Right lobe of liver (tissue), 6 donors: ENCODE measurements at regions not wholly inside any gene's neighbourhood (a gene's known extent, or its start where the extent isn't known, plus 50 kb on each side); places are given as distances from the start of the nearest gene placed in this dataset.
"Not testable (repeated sequence)": the region's sequence is repeated elsewhere in the genome, so short reads cannot be mapped to it uniquely, and the experiment has no call there.

Source experiments
- ATAC-seq, 4 donors: fragments of 200-7000 bp; cut with Tn5 transposase; one replicate each; pipeline ENCODE4 v1.9.1; 2020; ENCODE audit warnings: mild to moderate bottlenecking in 4 of 4, moderate library complexity in 4 of 4
- DNase-seq, 3 donors: peaks; one replicate each; pipeline ENCODE4 v3.0.0-alpha.2; 2020
- H3K27ac ChIP-seq, 3 donors: fragments of 200-600 bp; one replicate each; pipeline ENCODE4 v1.8.0; 2022
- H3K27me3 ChIP-seq, 2 donors: fragments of 200-600 bp; one replicate each; pipeline ENCODE4 v1.8.0; 2022
- H3K36me3 ChIP-seq, 4 donors: fragments of 200-600 bp; sonication (generic) in 1 of 4; one replicate each; pipeline versions ENCODE4 v1.5.1 to v1.8.0; 2017 to 2022; ENCODE audit warnings: control low read depth in 1 of 4
- H3K4me1 ChIP-seq, 4 donors: fragments of 200-600 bp; sonication (generic) in 1 of 4; one replicate each; pipeline versions ENCODE4 v1.5.1 to v1.8.0; 2017 to 2022; ENCODE audit warnings: control low read depth in 1 of 4
- H3K4me3 ChIP-seq, 3 donors: fragments of 200-600 bp; one replicate each; pipeline ENCODE4 v1.8.0; 2022
- H3K9me3 ChIP-seq, 4 donors: fragments of 200-600 bp; sonication (generic) in 1 of 4; one replicate each; pipeline versions ENCODE4 v1.5.1 to v1.8.0; 2017 to 2022; ENCODE audit warnings: control low read depth in 1 of 4
- POLR2A ChIP-seq: fragments of 450-650 bp; IDR thresholded peaks from one replicate; pipeline ENCODE4 v1.6.1; 2017; ENCODE audit warnings: antibody characterized with exemption, mild to moderate bottlenecking
- WGBS: methylation state at CpG from one replicate; pipeline ENCODE4 v1.1.6; 2018; ENCODE audit warnings: low coverage, low lambda C conversion rate; ENCODE audit not compliant: insufficient coverage; ENCODE audit errors: missing lambda C conversion rate; 5-methylcytosine and 5-hydroxymethylcytosine counted together
- intact Hi-C, 2 donors: fragments of 100-400 bp; cut with DNase I; formaldehyde crosslinking; loops; one replicate each; pipeline versions ENCODE4 v1.11.2 to v1.14.1; 2022
- TF ChIP-seq, protein P1 (sequence below), 4 donors: fragments of 200-600 bp in 3 of 4; fragments of 450-650 bp in 1 of 4; IDR thresholded peaks; one replicate each; pipeline versions ENCODE4 v1.5.1 to v1.8.0; 2016 to 2022; ENCODE audit warnings: antibody characterized with exemption in 4 of 4, mild to moderate bottlenecking in 2 of 4
- donor health status: DM: no; HTN: yes; CAD: no.
- donor health status: DM: no; HTN: no; CAD: no.
- donor health status: DM: no; HTN: no; CAD: no.
- donor health status: DM: no; HTN: yes; CAD: no.
- donor health status: DM: no; HTN: yes; CAD: no.

DNA sequence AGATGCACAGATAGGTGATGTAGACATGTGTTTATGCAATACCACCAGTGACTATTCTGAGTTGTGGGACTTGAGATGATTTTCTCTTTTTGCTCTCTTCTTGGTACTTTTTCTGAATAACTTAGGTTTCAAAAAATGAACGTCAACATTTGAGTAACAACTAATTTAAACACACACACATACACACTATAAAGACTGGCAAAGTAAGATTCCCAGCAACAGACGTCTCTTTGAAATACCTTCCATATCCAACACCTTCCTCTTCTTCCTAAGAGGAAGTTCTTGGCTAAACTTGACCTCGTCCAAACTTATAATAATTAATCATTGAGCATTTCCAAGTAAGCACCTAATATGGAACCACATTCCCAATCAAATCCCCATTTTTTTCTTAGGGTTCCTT is 81.6 kb upstream of the RGPD4 start:
- WGBS: 58% methylated on average over 3 of the region's 3 CpGs
- DNase-seq (no peak), ATAC-seq (no peak)
- Histone ChIP-seq H3K4me3 (no peak overlapping the region), H3K9me3 (no peaks in the 10 kb centered on the region), H3K27ac (no peak overlapping the region), H3K4me1 (no peaks in the 10 kb centered on the region), H3K27me3 (no peaks in the 10 kb centered on the region), H3K36me3 (no peaks in the 10 kb centered on the region)
- intact Hi-C loops: no loop called here
- TF ChIP-seq POLR2A: no peak
- TF ChIP-seq, protein P1, sequence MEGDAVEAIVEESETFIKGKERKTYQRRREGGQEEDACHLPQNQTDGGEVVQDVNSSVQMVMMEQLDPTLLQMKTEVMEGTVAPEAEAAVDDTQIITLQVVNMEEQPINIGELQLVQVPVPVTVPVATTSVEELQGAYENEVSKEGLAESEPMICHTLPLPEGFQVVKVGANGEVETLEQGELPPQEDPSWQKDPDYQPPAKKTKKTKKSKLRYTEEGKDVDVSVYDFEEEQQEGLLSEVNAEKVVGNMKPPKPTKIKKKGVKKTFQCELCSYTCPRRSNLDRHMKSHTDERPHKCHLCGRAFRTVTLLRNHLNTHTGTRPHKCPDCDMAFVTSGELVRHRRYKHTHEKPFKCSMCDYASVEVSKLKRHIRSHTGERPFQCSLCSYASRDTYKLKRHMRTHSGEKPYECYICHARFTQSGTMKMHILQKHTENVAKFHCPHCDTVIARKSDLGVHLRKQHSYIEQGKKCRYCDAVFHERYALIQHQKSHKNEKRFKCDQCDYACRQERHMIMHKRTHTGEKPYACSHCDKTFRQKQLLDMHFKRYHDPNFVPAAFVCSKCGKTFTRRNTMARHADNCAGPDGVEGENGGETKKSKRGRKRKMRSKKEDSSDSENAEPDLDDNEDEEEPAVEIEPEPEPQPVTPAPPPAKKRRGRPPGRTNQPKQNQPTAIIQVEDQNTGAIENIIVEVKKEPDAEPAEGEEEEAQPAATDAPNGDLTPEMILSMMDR (IDR thresholded peaks at IDR 0.05): no peak

DNA sequence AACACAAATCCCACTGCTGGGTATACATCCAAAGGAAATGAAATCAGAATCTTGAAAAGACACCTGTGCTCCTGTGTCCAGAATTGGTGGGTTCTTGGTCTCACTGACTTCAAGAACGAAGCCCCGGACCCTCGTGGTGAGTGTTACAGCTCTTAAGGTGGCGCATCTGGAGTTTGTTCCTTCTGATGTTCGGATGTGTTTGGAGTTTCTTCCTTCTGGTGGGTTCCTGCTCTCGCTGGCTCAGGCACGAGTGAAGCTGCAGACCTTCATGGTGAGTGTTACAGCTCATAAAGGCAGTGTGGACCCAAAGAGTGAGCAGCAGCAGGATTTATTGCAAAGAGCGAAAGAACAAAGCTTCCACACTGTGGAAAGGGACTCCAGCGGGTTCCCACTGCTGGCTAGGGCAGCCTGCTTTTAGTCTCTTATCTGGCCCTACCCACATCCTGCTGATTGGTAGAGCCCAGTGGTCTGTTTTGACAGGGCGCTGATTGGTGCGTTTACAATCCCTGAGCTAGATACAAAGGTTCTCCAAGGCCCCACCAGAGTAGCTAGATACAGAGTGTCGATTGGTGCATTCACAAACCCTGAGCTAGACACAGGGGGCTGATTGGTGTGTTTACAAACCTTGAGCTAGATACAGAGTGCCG is 80.0 kb upstream of the RGPD4 start:
- H3K4me1 ChIP-seq, H3K9me3 ChIP-seq, H3K27me3 ChIP-seq, intact Hi-C loops, H3K4me3 ChIP-seq, H3K36me3 ChIP-seq, DNase-seq, ATAC-seq, H3K27ac ChIP-seq: not testable (repeated sequence)
- 51% methylated on average over 11 of the region's 13 CpGs for WGBS

DNA sequence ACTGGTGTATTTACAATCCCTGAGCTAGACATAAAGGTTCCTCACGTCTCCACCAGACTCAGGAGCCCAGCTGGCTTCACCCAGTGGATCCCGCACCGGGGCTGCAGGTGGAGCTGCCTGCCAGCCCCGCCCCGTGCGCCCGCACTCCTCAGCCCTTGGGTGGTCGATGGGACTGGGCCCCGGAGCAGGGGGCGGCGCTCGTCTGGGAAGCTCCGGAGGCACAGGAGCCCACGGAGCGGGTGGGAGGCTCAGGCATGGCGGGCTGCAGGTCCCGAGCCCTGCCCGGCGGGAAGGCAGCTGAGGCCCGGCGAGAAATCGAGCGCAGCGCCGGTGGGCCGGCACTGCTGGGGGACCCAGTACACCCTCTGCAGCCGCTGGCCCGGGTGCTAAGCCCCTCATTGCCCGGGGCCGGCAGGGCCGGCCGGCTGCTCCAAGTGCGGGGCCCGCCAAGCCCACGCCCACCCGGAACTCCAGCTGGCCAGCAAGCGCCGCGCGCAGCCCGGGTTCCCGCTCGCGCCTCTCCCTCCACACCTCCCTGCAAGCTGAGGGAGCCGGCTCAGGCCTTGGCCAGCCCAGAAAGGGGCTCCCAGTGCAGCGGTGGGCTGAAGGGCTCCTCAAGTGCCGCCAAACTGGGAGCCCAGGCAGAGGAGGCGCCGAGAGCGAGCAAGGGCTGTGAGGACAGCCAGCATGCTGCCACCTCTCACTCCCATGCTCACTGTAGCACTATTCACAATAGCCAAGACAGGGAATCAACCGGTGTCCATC is 79.3 kb upstream of the RGPD4 start:
- H3K27ac ChIP-seq, H3K4me3 ChIP-seq, intact Hi-C loops, H3K4me1 ChIP-seq, H3K27me3 ChIP-seq, ATAC-seq, H3K36me3 ChIP-seq, H3K9me3 ChIP-seq, DNase-seq: not testable (repeated sequence)
- no CpG with 5 or more reads among the region's 51 CpGs for WGBS

DNA sequence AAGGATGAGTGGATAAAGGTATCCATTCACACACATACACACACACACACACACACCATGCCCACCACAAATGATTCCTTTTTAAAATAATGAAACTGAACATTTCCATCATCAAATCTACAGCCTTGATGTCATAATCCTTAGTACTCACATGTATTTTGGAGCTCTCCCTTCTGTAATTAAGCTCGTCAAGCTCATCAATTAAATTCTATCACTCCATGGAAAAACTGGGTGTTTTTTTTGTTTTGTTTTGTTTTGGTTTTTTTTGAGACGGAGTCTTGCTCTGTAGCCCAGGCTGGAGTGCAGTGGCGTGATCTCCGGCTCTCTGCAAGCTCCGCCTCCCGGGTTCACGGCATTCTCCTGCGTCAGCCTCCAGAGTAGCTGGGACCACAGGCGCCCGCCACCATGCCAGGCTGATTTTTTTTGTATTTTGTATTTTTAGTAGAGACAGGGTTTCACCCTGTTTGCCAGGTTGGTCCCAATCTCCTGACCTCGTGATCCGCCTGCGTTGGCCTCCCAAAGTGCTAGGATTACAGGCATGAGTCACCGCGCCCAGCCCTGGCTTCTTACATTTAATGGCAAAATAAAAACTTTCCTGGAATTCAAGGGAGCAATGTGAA is 78.6 kb upstream of the RGPD4 start:
- ATAC-seq: no peak
- 84% methylated on average over 15 of the region's 15 CpGs for WGBS
- intact Hi-C loops: no loop called here

DNA sequence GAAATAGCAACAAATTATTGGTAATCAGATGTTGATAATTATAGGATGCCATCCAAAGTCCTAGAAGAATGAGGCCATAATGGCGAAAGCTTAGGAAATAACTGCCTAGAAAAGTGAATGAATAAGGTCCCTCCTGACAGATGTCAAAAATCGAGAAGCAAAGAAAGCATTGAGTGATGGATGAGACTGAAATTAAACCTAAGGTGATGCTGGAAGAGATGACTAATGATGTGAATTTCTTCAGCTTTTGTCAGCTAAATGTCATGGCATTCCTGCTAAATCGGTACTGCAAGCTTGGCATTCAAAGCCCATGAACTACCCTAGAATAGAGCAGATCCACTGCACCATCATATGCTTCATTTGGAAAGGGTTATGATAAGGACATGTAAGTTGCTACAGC is 74.8 kb upstream of the RGPD4 start:
- TF ChIP-seq POLR2A: no peak
- TF ChIP-seq, protein P1 (IDR thresholded peaks at IDR 0.05): no peak
- Histone ChIP-seq H3K36me3 (no peaks in the 10 kb centered on the region), H3K27ac (no peak overlapping the region), H3K9me3 (no peaks in the 10 kb centered on the region), H3K4me3 (no peak overlapping the region), H3K4me1 (no peaks in the 10 kb centered on the region), H3K27me3 (no peaks in the 10 kb centered on the region)
- ATAC-seq: no peak
- no peak for DNase-seq
- intact Hi-C loops: no loop called here
- WGBS: 44% methylated on average over 3 of the region's 3 CpGs

More for the DNA sequence above, 78.6 kb upstream of the RGPD4 start:
- H3K27ac ChIP-seq: no peak overlapping the region
- DNase-seq: no peak
- TF ChIP-seq POLR2A: no peak
- TF ChIP-seq, protein P1 (IDR thresholded peaks at IDR 0.05): no peak
- H3K27me3 ChIP-seq: no peaks in the 10 kb centered on the region
- H3K36me3 ChIP-seq: no peaks in the 10 kb centered on the region
- no peak overlapping the region for H3K4me3 ChIP-seq
- no peaks in the 10 kb centered on the region for H3K9me3 ChIP-seq
- no peaks in the 10 kb centered on the region for H3K4me1 ChIP-seq

DNA sequence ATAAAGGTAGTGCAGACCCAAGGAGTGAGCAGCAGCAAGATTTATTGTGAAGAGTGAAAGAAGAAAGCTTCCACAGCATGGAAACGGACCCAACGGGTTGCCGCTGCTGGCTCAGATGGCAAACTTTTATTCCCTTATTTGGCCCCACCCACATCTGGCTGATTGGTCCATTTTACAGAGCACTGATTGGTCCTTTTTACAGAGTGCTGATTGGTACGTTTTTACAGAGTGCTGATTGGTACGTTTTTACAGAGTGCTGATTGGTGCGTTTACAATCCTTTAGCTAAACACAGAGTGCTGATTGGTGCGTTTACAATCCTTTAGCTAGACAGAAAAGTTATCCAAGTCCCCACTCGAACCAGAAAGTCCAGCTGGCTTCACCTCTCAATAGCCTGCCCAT is 72.9 kb upstream of the RGPD4 start:
- WGBS: 62% methylated on average over 6 of the region's 8 CpGs
- DNase-seq, intact Hi-C loops, H3K9me3 ChIP-seq, H3K27me3 ChIP-seq, H3K4me3 ChIP-seq, ATAC-seq, H3K27ac ChIP-seq, H3K36me3 ChIP-seq, H3K4me1 ChIP-seq: not testable (repeated sequence)
